Spleen (tissue), 7 donors: ENCODE measurements at regions not wholly inside any gene's neighbourhood (a gene's known extent, or its start where the extent isn't known, plus 50 kb on each side); places are given as distances from the start of the nearest gene placed in this dataset.

Source experiments
- CTCF ChIP-seq, 11 experiments: fragments of 200-600 bp in 7 of 11; fragments of 450-650 bp in 4 of 11; sonication (generic) in 4 of 11; IDR thresholded peaks in 8 of 11; conservative IDR thresholded peaks in 3 of 11; 1 replicate in 7 of 11; 2 replicates in 4 of 11; pipeline versions ENCODE4 v1.4.0 to v1.8.0; 2016 to 2021; ENCODE audit warnings: antibody characterized with exemption in 11 of 11, inconsistent platforms in 4 of 11, mild to moderate bottlenecking in 1 of 11
- POLR2A ChIP-seq, 3 donors: fragments of 450-650 bp; IDR thresholded peaks; one replicate each; pipeline ENCODE4 v1.5.1; 2017; ENCODE audit warnings: antibody characterized with exemption in 3 of 3, mild to moderate bottlenecking in 1 of 3
- donor health status: DM: no; HTN: no; CAD: no; lungs with moderate emphysema.
- donor health status: DM: no; HTN: no; CAD: no.
- donor health status: DM: no; HTN: no; CAD: no.

- TF ChIP-seq CTCF (IDR thresholded peaks at IDR 0.05 in 8 of 11, conservative IDR thresholded peaks at IDR 0.05 in 3 of 11) (no peak), POLR2A (IDR thresholded peaks at IDR 0.05) (no peak)
Observed at GRCh38 chr12:104823985-104824461, 134.1 kb downstream of the SLC41A2 start.
